ENCODE measurements at regions not wholly inside any gene's neighbourhood (a gene's known extent, or its start where the extent isn't known, plus 50 kb on each side); places are given as distances from the start of the nearest gene placed in this dataset.

GRCh38 chr20:24124951-24125650, 136.5 kb upstream of the GGTLC1 start:
- no peak for ATAC-seq (ENCODE audit: poor library complexity)
- Histone ChIP-seq H3K36me3 (ENCODE audit: insufficient read depth, low read length) (no peaks in the 10 kb centered on the region), H3K27ac (ENCODE audit: low read depth in 1 of 2, low read length in 2 of 2) (no peak overlapping the region), H3K4me3 (ENCODE audit: low read length) (no peak overlapping the region), H3K4me1 (ENCODE audit: insufficient read depth, low read length) (no peaks in the 10 kb centered on the region), H3K9me3 (ENCODE audit: control insufficient read depth in 1 of 2, insufficient read depth in 1 of 2, low read length in 2 of 2) (no peaks in the 10 kb centered on the region), H3K27me3 (ENCODE audit: control insufficient read depth in 1 of 2, insufficient read depth in 2 of 2, low read length in 2 of 2) (peaks cover 0 to 3% of the 10 kb centered on the region in 2 experiments)
- Mint-ChIP-seq H3K4me3 (no peak overlapping the region), H3K9me3 (no peaks in the 10 kb centered on the region), H3K36me3 (ENCODE audit: low read depth) (no peaks in the 10 kb centered on the region), H3K27ac (no peak overlapping the region), H3K27me3 (peaks cover 10% of the 10 kb centered on the region), H3K4me1 (ENCODE audit: low read depth) (no peaks in the 10 kb centered on the region)
- intact Hi-C loops (cut with DNase I, micrococcal nuclease): loop anchor here in 1 of 2 experiments (10.0 kb wide), 1 partner anchor 60 kb away; no protein-coding TSS in a partner anchor
- ChIA-PET CTCF (no interaction called here), POLR2A (no interaction called here)
- TF ChIP-seq CTCF (IDR thresholded peaks at IDR 0.05): no peak
- DNase-seq: no peak

GRCh38 chr20:24124003-24124402, 135.4 kb upstream of the GGTLC1 start:
- no peak overlapping the region for H3K27ac ChIP-seq (ENCODE audit: low read depth in 1 of 2, low read length in 2 of 2)
- Mint-ChIP-seq H3K4me3 (no peak overlapping the region), H3K36me3 (ENCODE audit: low read depth) (no peaks in the 10 kb centered on the region), H3K4me1 (ENCODE audit: low read depth) (no peaks in the 10 kb centered on the region), H3K9me3 (no peaks in the 10 kb centered on the region), H3K27ac (no peak overlapping the region), H3K27me3 (peaks cover 10% of the 10 kb centered on the region)
- intact Hi-C loops (cut with DNase I, micrococcal nuclease): loop anchor here in 1 of 2 experiments (10.0 kb wide), 1 partner anchor 59 kb away; no protein-coding TSS in a partner anchor
- ATAC-seq (ENCODE audit: poor library complexity): no peak
- no peaks in the 10 kb centered on the region for H3K9me3 ChIP-seq (ENCODE audit: control insufficient read depth in 1 of 2, insufficient read depth in 1 of 2, low read length in 2 of 2)
- ChIA-PET POLR2A (no interaction called here), CTCF (no interaction called here)
- H3K4me1 ChIP-seq (ENCODE audit: insufficient read depth, low read length): no peaks in the 10 kb centered on the region
- no peak for TF ChIP-seq CTCF (IDR thresholded peaks at IDR 0.05)
- H3K27me3 ChIP-seq (ENCODE audit: control insufficient read depth in 1 of 2, insufficient read depth in 2 of 2, low read length in 2 of 2): peaks cover 0 to 3% of the 10 kb centered on the region in 2 experiments
- no peaks in the 10 kb centered on the region for H3K36me3 ChIP-seq (ENCODE audit: insufficient read depth, low read length)
- no peak overlapping the region for H3K4me3 ChIP-seq (ENCODE audit: low read length)
- no peak for DNase-seq

GRCh38 chr20:24118441-24119175, 130.0 kb upstream of the GGTLC1 start:
- TF ChIP-seq CTCF (IDR thresholded peaks at IDR 0.05): no peak
- H3K36me3 Mint-ChIP-seq (ENCODE audit: low read depth): no peaks in the 10 kb centered on the region
- ChIA-PET POLR2A (no interaction called here), CTCF (no interaction called here)
- H3K4me3 Mint-ChIP-seq: no peak overlapping the region
- peaks cover 8% of the 10 kb centered on the region for H3K27me3 Mint-ChIP-seq
- no peak overlapping the region for H3K27ac Mint-ChIP-seq
- ATAC-seq (ENCODE audit: poor library complexity) (no peak), DNase-seq (no peak)
- H3K4me1 Mint-ChIP-seq (ENCODE audit: low read depth): no peaks in the 10 kb centered on the region
- H3K9me3 ChIP-seq (ENCODE audit: control insufficient read depth in 1 of 2, insufficient read depth in 1 of 2, low read length in 2 of 2): no peaks in the 10 kb centered on the region
- no peaks in the 10 kb centered on the region for H3K4me1 ChIP-seq (ENCODE audit: insufficient read depth, low read length)
- H3K9me3 Mint-ChIP-seq: no peaks in the 10 kb centered on the region
- no peaks in the 10 kb centered on the region for H3K27me3 ChIP-seq (ENCODE audit: control insufficient read depth in 1 of 2, insufficient read depth in 2 of 2, low read length in 2 of 2)
- no peak overlapping the region for H3K4me3 ChIP-seq (ENCODE audit: low read length)
- no peak overlapping the region for H3K27ac ChIP-seq (ENCODE audit: low read depth in 1 of 2, low read length in 2 of 2)
- intact Hi-C loops (cut with DNase I, micrococcal nuclease): no loop called here
- no peaks in the 10 kb centered on the region for H3K36me3 ChIP-seq (ENCODE audit: insufficient read depth, low read length)

Data from CD4-positive, alpha-beta T cell (primary cell).